ENCODE measurements at regions not wholly inside any gene's neighbourhood (a gene's known extent, or its start where the extent isn't known, plus 50 kb on each side); places are given as distances from the start of the nearest gene placed in this dataset.

DNA sequence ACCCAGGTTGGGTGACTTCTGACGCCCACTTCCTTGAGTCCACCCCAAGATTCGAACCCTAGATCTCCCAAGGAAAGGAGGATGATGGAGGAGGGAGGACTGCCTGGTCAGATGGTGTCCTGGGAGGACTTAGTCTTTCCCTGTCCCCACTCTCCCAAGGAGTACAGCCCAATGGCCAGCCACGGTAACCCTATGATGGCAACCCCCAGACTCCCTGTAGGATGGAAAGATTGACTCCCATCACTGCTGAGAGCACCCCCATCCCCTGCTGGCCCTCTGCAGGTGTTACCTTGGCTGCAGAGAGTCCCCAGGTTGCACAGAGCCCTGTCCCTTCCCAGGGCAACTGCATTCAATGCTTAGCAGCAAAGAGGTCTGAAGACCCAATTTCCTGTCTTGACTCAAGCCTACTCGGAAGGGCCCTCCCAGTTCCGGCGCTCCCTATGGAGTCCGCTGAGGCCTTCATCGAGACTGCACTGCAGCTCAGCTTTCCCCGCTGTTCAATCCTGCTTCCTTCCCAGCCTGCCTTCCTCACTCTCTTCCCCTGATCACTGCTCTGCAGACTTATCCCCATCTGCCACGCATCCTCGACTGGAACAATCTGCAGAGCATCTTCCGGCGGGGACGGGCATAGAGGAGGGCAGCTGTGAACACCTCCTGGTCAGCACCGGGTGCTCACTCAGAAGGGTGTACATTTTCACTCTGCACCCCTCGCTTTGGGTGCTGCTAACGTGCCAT is 50.8 kb upstream of the OCM2 start:
- DNase-seq = no peak
- no peak overlapping the region for H2AFZ ChIP-seq (ENCODE audit: low read length)
- H3K27ac ChIP-seq (ENCODE audit: low read length) = no peak overlapping the region
- H3K27me3 ChIP-seq (ENCODE audit: low read length) = no peaks in the 10 kb centered on the region
- no peaks in the 10 kb centered on the region for H3K36me3 ChIP-seq (ENCODE audit: low read depth, low read length)
- H4K20me1 ChIP-seq (ENCODE audit: low read length) = no peaks in the 10 kb centered on the region
- H3K79me2 ChIP-seq (ENCODE audit: low read length) = no peaks in the 10 kb centered on the region
- ATAC-seq = no peak
- H3K9me2 ChIP-seq (replicated peaks; ENCODE audit: low read length) = no peaks in the 10 kb centered on the region
- H3K4me1 ChIP-seq (ENCODE audit: insufficient read depth, low read length) = no peaks in the 10 kb centered on the region
- H3K9ac ChIP-seq (ENCODE audit: low read length) = no peak overlapping the region
- intact Hi-C loops (cut with micrococcal nuclease) = no loop called here
- H3K4me2 ChIP-seq (ENCODE audit: low read length) = no peak overlapping the region
- no peaks in the 10 kb centered on the region for H3F3A ChIP-seq (ENCODE audit: low read length, unreplicated experiment)
- H3K4me3 ChIP-seq (ENCODE audit: low read length) = no peak overlapping the region
- no TSS peak for BruUV-seq (replicated peaks)
- POLR2A ChIA-PET (ENCODE audit: unreplicated experiment) = no interaction called here
- TF ChIP-seq EZH2phosphoT487 (IDR thresholded peaks at IDR 0.05; ENCODE audit: borderline replicate concordance, low read length) (no peak), EZH2 (IDR thresholded peaks at IDR 0.05; ENCODE audit: low read length, unreplicated experiment) (no peak)
- TF ChIP-seq, protein P1, sequence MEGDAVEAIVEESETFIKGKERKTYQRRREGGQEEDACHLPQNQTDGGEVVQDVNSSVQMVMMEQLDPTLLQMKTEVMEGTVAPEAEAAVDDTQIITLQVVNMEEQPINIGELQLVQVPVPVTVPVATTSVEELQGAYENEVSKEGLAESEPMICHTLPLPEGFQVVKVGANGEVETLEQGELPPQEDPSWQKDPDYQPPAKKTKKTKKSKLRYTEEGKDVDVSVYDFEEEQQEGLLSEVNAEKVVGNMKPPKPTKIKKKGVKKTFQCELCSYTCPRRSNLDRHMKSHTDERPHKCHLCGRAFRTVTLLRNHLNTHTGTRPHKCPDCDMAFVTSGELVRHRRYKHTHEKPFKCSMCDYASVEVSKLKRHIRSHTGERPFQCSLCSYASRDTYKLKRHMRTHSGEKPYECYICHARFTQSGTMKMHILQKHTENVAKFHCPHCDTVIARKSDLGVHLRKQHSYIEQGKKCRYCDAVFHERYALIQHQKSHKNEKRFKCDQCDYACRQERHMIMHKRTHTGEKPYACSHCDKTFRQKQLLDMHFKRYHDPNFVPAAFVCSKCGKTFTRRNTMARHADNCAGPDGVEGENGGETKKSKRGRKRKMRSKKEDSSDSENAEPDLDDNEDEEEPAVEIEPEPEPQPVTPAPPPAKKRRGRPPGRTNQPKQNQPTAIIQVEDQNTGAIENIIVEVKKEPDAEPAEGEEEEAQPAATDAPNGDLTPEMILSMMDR (conservative IDR thresholded peaks at IDR 0.05; ENCODE audit: low read depth, low read length) = no peak
- CTCF ChIA-PET = no interaction called here
- H3K9me3 ChIP-seq (ENCODE audit: low read length) = no peaks in the 10 kb centered on the region

- no peak overlapping the region for H3K27ac ChIP-seq (ENCODE audit: low read length)
- TF ChIP-seq EZH2 (IDR thresholded peaks at IDR 0.05; ENCODE audit: low read length, unreplicated experiment) (no peak), EZH2phosphoT487 (IDR thresholded peaks at IDR 0.05; ENCODE audit: borderline replicate concordance, low read length) (no peak)
- TF ChIP-seq, protein P1 (conservative IDR thresholded peaks at IDR 0.05; ENCODE audit: low read depth, low read length) = no peak
- no peaks in the 10 kb centered on the region for H3F3A ChIP-seq (ENCODE audit: low read length, unreplicated experiment)
- H3K36me3 ChIP-seq (ENCODE audit: low read depth, low read length) = no peaks in the 10 kb centered on the region
- ATAC-seq (no peak), DNase-seq (no peak)
- H3K27me3 ChIP-seq (ENCODE audit: low read length) = no peaks in the 10 kb centered on the region
- H3K9me3 ChIP-seq (ENCODE audit: low read length) = no peaks in the 10 kb centered on the region
- no peaks in the 10 kb centered on the region for H4K20me1 ChIP-seq (ENCODE audit: low read length)
- BruUV-seq (replicated peaks) = no TSS peak
- POLR2A ChIA-PET (ENCODE audit: unreplicated experiment) = interaction anchor here (0.6 to 0.7 kb wide), 2 partner anchors 185 to 871 kb away, joined by 8 to 14 read pairs; no protein-coding TSS in a partner anchor
- no peak overlapping the region for H3K4me3 ChIP-seq (ENCODE audit: low read length)
- H3K9ac ChIP-seq (ENCODE audit: low read length) = no peak overlapping the region
- H3K4me1 ChIP-seq (ENCODE audit: insufficient read depth, low read length) = peaks cover 11% of the 10 kb centered on the region
- H3K4me2 ChIP-seq (ENCODE audit: low read length) = no peak overlapping the region
- CTCF ChIA-PET = no interaction called here
- no peak overlapping the region for H2AFZ ChIP-seq (ENCODE audit: low read length)
- intact Hi-C loops (cut with micrococcal nuclease) = no loop called here
- H3K9me2 ChIP-seq (replicated peaks; ENCODE audit: low read length) = no peaks in the 10 kb centered on the region
- no peaks in the 10 kb centered on the region for H3K79me2 ChIP-seq (ENCODE audit: low read length)
Measured at GRCh38 chr7:98046816-98047215, 56.8 kb upstream of the OCM2 start.

- no TSS peak for BruUV-seq (replicated peaks)
- DNase-seq (peak; percentile 89), ATAC-seq (peak; percentile 98)
- intact Hi-C loops (cut with micrococcal nuclease) = no loop called here
- H3K4me2 ChIP-seq (ENCODE audit: low read length) = peak overlapping the region; percentile 62
- no peaks in the 10 kb centered on the region for H3K79me2 ChIP-seq (ENCODE audit: low read length)
- no peaks in the 10 kb centered on the region for H3K9me2 ChIP-seq (replicated peaks; ENCODE audit: low read length)
- TF ChIP-seq EZH2phosphoT487 (IDR thresholded peaks at IDR 0.05; ENCODE audit: borderline replicate concordance, low read length) (no peak), EZH2 (IDR thresholded peaks at IDR 0.05; ENCODE audit: low read length, unreplicated experiment) (no peak)
- TF ChIP-seq, protein P1 (conservative IDR thresholded peaks at IDR 0.05; ENCODE audit: low read depth, low read length) = no peak
- H3F3A ChIP-seq (ENCODE audit: low read length, unreplicated experiment) = no peaks in the 10 kb centered on the region
- H3K27ac ChIP-seq (ENCODE audit: low read length) = peak overlapping the region; percentile 37; the same call in 1 of the 2 replicates
- CTCF ChIA-PET = no interaction called here
- POLR2A ChIA-PET (ENCODE audit: unreplicated experiment) = no interaction called here
- H3K4me1 ChIP-seq (ENCODE audit: insufficient read depth, low read length) = peaks cover 11% of the 10 kb centered on the region
- H2AFZ ChIP-seq (ENCODE audit: low read length) = peak overlapping the region; percentile 55
- no peaks in the 10 kb centered on the region for H3K27me3 ChIP-seq (ENCODE audit: low read length)
- no peak overlapping the region for H3K9ac ChIP-seq (ENCODE audit: low read length)
- H3K9me3 ChIP-seq (ENCODE audit: low read length) = no peaks in the 10 kb centered on the region
- H3K4me3 ChIP-seq (ENCODE audit: low read length) = no peak overlapping the region
- H4K20me1 ChIP-seq (ENCODE audit: low read length) = no peaks in the 10 kb centered on the region
- no peaks in the 10 kb centered on the region for H3K36me3 ChIP-seq (ENCODE audit: low read depth, low read length)
Measured at GRCh38 chr7:98049034-98049433, 57.6 kb upstream of the LMTK2 start.

Data from PC-3 (cell line).